A204.1 (cell line): ENCODE measurements at regions not wholly inside any gene's neighbourhood (a gene's known extent, or its start where the extent isn't known, plus 50 kb on each side); places are given as distances from the start of the nearest gene placed in this dataset.

Source experiments
- FAIRE-seq: peaks from 2 replicates; lab custom pipeline; 2012; peaks lifted over from hg19 to GRCh38; lab: Jason Lieb, UNC

DNA sequence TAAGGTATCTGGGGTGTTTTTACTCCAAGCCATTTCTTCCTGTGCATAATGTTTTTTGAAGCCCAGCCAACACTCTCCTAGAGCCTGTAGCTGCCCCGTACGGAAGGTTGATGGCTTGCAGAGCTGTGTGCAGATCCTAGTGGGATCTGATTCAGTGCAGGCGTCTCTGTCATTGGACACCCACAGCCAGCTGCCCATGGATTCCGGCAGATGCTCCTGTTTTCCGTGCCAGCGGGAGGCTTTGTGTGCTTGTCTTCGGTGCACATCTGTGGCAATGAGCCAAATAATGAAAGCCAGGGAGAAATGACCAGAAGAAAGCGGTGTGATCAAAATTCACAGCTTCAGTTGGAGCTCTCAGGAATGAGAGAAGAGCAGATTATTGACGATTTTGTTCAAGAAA, 426.4 kb downstream of the TYW1 start:
- no peak for FAIRE-seq

DNA sequence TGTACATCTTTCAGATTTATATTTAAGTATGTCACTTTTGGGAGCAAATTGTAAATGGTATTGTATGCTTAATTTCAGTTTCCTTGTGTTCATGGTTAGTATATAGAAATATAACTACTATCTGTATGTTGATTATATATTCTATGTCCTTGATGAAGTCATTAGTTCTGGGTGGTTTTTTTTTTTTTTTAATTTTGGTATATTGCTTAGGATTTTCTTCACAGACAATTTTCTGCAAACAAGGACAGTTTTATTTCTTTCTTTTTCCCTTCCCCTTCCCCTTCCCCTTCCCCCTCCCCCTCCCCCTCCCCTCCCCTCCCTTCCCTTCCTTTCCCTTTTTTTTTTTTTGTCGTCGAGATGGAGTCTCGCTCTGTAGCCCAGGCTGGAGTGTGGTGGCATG, 430.0 kb downstream of the TYW1 start:
- no peak for FAIRE-seq

DNA sequence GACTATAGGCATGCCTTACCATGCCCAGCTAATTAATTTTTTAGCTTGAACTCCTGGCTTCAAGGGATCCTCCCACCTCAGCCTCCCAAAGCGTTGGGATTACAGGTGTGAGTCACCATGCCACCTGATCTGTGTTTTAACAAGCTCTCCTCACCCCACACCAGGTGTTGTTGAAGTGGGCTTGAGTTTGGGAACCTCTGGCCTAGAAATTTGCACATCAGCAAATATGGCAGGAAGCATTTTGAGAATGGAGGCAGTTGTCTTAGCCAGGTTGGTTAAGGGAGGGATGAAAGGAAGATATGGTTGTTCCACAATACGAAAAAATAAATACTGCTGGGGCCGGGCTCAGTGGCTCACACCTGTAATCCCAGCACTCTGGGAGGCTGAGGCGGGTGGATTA, 433.1 kb downstream of the TYW1 start:
- no peak for FAIRE-seq

DNA sequence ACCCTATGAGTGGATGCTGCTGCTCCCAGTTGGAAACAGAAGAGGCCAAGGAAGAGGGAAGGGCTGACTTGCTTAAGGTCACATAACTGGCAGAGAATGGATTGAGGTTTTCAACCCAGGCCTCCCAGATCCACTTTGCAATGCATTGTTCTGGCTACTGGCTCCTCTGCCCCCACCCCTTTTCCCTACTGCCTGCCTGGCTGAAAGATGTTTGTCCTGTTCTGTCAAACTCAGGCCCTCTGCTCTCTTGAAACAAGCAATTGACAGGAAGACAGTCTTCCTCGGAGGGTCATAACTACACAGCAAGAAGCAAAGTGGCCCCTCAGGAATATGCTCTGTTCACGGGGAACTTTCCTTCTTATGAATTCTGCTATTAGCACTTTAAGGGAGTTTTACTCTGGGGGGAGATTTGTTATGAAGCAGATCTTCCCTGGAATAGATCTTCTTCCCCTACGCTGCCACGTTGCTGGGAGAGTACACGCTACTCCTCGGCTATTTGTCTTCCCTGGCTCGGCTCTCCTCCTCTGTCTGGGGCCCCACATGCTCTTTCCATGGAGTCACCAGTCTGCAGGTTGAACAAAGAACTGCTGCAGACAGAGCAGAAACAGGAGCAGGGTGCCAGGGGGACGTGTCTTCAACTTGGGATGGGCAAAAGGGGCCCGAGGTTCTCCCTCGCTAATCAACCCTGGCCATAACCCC, 436.1 kb downstream of the TYW1 start:
- FAIRE-seq = no peak

DNA sequence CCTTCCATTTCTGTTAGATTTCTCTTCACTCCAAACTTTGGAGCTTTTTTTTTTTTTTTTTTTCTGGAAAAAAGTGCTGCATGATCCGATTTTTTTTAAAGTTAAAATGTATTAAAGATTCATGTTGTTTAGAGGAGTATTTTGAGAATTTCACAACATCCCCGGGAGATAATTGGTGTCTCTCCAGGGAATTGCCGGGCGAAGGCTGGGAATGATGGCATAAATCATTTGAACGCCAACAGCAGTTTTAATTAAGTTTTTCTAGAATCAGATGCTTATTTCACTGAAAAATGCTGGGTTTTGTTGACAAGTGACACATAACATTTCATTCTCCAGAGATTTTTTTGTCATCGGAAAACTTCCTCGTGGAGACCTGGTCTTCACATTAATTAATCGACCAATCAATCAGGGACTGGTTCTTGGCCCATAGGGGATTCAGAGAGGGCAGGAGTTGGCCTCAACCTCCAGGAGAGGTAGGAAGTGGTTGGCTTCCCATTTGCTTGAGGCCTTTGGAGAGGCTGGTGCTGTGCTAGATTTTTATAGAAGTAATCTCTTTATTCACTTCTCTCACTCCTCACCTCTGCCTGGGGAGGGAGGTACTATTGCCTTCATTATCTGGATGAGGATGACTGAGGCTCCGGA, 439.4 kb downstream of the TYW1 start:
- FAIRE-seq = no peak

DNA sequence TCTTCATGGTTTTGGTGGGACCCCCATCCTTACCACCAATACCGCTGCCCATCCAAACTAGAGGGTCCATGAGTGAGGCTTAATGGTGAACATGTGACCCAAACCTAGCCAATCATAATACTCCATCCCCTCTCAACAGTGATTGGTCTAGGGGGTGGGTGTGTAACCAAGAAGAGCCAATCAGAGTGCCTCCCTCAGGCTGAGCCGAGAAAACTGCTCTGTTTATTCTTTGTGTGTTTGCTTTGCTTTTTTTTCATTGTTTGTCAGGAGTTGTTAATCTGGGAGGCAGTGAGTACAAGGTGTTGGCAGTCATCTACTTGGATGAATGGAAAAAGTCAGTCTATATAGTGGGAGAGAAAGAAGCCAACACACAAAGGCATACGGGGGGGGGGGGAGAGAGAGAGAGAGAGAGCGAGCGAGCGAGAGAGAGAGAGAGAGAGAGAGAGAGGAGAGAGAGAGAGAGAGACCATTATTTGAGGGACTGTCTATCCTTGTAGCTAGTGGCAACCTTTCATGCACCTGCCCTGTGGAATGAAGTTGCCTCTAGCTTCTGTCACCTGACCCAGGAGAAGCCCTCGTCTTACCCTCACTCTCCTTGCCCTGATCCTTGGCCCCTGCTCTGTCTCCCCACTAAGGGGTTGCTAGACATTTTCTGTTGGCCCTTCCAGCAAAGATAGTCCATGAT, 441.7 kb downstream of the TYW1 start:
- no peak for FAIRE-seq

DNA sequence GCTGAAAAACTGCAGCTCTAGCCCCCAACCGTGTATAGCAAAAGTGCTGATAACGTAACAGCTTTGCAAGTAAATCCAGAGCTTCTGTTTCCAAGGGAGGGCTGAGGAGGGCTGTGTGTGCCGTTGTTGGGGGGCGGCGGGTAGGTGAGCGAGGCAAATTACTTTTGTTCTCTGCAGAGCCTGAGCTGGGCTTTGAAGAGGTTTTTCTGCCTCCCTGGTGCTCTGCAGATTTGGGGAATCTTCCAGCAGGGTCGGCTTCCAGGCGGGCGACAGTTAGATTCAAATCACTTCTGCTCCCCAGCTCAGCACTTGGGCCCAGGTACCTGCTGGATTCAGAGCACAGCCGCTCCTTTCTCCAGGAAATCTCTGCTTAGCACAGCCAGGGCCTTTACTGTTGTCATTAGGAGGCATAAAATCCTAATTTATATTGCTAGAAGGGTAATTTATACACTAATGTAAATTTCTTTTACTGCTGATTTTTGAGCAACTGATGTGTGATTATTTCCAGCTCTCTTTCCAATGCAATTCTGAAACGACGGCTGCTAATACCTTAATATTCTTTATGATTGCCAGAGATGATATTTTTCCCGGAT, 442.4 kb downstream of the TYW1 start:
- no peak for FAIRE-seq

DNA sequence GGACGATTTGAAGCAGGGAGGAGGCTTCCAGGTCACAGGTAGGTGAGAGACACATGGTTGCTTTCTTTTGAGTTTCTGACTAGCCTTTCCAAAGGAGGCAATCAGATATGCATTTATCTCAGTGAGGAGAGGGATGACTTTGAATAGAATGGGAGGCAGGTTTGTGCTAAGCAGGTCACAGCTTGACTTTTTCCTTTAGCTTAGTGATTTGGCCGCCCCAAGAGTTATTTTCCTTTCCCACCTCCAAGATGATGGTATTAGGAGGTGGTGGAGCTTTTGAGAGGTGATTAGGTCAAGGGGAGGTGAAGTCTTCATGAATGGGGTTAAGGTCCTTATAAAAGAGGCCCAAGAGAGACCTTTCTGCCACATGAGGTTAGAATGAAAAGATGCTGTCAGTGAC, 443.7 kb downstream of the TYW1 start:
- FAIRE-seq = no peak

DNA sequence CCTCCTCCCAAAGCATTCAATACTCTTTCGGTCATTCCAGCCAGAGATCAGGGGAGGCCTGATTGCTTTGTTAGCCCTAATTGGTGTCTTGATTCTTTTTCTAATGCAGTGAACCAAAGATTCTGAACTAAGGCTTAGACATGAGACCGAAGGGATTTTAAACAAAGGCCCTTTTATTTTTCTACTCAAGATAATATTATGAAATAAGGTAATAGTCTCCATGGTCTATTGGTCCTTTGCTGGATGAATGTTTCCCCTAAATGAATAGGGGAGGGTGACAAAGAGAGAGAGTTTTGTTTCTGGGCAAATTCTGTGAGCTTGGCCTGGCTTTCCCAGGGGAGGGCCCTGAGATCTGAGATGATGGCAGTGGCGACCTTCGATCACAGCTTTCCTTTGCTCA, 449.1 kb downstream of the TYW1 start:
- no peak for FAIRE-seq

DNA sequence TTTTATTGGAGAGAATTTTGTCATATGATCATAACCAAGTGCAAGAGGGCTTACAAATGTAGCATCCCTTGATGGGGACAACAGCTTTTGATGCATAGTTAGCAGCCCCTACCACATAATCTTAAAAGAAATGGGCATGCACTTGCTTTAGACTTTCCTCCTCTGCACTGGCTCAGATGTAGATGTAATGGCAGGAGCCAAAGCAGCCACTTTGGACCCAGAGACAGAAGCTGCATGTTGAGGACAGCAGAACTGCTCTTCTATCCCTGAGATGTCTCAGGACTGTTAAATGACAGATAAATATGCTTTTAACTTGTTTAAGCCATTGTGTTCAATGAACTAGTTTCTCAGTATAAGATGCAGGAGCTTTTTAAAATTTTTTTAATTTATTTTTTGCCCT, 450.7 kb downstream of the TYW1 start:
- FAIRE-seq = no peak

DNA sequence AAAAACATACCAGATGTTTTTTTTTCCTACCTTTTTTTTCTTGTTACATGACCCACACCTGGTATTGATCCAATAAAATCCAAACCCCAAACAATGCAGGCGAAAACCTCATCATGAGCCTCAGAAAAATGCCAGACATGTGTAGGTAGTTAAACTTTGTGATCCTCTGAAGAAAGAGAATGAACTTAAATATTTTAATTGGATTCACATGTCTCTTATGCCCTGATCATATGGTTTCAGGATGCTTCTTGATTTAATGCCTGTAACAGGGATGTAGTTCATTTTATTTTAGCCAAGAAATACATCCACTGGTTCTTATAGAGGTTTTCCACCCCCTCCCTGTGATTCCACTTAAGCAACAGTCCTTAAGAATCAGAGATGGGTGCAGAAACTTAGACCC, 451.6 kb downstream of the TYW1 start:
- no peak for FAIRE-seq

DNA sequence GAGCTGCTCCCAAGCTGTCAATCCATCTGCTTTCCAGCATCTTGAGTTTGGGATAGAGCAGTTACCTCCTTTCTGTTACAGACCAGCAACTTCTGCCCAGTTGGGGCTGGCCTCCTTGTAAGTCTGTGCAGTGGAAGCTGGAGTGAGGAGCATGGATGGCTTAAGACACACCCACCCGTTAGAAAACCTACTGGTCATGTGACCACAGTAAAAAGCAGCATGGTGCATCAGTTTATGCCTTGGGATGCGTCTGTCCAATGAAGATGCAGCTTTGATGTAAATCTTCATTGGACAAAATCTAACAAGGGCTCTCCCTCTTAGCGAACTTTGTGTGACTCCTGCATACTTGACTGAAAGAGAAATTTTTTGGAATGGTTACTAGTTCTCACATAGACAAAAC, 453.5 kb downstream of the TYW1 start:
- FAIRE-seq = no peak

DNA sequence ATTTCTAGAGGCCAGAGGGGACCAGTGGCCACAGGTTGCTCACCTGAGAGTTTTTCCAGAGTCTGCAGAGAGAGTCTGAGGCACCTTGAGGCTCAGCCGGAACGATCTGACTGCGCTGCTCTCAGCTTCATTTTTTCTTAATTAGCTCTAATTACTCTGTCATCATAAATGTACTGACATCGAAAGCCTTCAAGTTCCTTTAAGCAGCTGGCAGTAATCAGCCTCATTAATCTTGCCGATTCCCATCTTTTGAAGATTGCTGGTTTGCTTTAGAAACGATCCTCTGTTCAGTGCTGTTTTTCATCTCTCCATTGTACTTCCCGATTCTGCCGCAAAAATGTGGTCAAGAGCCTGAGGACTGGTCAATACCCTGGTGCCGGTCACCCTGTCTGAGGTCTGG, 454.7 kb downstream of the TYW1 start:
- FAIRE-seq = no peak

DNA sequence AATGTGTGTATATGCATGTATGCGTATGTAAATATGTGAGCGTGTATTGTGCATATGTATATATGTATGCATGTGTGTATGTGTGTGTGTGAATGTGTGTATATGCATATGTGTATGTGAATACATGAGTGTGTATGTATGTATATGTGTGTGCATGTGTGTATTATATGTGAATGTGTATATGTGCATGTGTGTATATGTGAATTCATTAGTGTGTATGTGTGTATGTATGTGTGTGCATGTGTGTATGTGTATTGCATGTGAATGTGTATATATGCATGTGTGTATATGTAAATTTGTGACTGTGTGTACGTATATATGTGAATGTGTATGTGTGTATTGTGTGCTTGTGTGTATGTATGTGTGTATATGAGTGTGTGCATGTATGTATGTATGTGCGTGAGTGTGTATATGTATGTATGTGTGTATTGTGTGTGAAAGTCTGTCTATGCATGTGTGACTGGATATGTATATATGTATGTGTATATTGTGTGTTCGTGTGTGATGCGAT, 455.9 kb downstream of the TYW1 start:
- FAIRE-seq = no peak

DNA sequence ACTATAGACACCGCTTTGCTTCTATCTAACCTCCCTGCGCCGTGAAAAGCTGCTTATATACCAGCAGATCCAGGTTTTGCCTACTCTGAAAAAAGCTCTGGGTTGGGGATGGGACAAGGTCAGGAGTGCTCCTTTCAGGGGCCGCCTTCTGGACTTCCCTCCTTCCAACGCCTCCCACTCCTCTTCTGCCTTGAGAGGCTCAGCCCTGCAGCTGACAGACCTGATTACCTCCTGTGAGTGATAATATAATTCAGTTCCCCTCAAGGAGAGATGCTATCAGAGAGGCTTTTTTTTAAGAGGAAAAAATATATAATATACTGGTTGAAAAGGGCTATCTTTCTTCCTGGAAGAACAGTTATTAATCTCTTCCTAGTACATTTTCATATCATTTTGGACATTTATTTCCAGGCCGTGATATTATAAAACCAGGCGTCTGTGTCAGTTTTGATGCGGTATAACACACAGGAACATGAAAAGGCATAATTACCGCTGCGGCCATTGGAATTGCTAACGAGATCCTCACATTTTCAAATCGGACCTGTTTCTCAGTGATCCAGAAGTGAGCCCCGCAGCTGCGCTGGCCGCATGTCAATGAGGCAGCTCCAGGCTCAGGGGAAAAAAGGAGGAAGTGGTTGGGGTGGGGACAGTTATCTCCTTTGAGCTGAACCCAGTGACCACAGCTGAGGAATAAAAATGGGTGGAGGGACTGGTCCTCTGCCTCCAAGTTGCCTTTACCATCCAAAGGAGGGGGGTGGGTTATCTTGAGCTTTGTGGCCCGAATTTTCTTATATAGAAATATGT, 457.1 kb downstream of the TYW1 start:
- no peak for FAIRE-seq

DNA sequence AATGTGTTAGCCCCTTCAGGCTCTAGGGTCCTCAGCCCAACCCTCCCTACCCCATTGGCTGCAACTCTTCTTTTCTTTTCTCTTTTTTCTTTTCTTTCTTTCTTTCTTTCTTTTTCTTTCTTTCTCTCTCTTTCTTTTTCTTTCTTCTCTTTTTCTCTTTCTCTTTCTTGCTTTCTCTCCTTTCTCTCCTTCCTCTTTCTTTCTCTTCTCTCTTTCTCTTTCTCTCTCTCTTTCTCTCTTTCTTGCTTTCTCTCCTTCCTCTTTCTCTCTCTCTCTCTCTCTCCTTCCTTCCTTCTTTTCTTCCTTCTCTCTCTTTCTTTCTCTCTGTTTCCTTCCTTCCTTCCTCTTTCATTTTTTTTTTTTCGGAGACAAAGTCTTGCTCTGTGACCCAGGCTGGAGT, 458.9 kb downstream of the TYW1 start:
- FAIRE-seq = no peak

DNA sequence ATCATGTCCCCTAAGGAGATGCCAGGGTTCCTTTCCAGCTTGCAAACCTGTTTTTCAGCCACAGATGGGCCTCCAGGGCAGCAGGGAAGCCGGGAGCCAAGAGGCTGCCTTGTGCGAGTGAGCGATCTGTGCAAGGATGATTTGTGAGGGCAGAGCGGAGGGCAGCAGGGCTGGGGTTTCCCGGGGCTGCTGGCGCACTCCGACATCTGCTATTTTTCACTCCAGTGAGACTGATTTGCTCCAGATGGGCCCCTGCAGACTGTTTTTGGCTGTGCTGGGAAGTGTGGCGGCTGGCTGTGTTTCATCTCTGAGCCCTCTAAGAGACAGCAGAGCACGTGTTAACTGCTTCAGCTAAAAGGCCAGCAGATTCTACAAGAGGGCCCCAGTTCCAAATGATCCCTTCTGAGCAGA, 466.2 kb downstream of the TYW1 start:
- no peak for FAIRE-seq

DNA sequence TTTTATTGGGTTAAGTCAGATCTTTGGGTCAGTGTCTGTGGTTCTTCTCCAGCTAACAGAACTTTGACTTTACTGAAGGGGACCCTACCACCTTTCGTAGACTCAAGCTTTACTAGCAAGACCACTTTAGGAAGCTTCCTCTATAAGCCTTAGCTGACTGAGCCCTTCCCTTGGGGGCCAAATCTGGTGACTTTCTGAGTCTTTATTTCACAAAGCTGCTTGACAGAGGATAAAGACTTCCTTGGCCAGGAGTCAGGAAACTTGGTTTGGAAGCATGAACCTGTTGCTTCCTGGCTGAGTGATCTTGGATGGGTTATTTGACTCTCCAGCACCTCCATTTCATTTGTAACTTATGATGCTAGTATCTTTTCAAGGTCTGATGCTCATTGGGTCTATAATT, 466.7 kb downstream of the TYW1 start:
- FAIRE-seq = no peak

DNA sequence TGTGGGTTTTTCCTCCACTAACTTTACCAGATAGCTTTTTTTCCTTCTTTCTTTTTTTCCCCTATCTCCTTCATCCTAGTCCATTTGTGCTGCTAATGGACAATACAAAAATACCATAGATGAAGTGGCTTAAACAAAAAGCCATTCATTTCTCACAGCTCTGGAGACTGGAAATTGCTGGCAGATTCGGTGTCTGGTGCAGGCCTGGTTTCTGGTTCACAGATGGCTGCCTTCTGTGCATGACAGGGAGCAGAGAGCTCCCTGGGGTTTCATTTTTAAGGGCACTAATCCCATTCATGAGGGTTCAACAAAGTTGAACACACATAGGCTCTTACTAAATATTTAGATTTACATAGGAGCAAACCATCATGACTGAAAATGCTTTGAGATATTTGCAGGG, 467.4 kb downstream of the TYW1 start:
- no peak for FAIRE-seq

DNA sequence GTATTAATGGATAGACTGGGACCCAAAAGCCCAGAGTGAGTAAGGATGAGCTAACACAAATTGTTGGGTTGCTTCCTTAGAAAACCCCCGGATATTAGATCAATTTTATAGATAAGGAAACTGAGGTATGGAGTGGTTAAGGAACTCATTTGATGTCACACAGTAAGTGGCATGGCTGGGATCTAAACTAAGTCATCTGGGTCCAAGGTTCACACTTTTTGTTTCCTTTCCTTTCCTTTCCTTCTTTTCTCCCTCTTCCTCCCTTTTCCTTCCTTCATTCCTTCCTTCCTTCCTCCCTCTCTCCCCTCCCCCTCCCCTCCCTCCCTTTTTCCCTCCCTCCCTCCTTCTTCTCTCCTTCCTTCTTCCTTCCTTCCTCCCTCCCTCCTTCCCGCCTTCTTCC, 469.5 kb downstream of the TYW1 start:
- FAIRE-seq = no peak

DNA sequence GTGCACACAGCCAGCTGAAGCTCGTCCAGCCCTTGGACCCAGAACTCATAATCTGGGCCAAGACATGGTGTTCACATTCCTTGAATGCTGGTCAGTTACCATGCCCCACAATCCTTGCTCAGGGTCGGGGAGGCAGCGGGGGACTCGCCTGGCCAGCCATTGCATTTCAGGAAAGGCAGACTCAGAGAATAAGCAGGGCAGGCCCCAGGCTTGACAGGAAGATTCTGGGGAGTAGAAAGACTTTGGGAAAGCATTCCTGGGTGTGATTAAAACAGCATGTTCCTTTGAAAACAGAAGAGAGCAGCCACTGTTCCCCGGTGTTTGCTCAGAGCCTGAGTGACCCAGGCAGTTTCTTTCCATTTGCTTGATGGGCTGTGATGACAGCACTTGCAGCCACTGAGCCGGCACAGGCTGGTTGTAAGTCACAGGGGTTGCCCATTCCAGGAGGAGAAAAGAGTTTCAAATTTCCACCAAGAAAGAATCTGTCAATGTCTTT, 473.7 kb downstream of the TYW1 start:
- no peak for FAIRE-seq

DNA sequence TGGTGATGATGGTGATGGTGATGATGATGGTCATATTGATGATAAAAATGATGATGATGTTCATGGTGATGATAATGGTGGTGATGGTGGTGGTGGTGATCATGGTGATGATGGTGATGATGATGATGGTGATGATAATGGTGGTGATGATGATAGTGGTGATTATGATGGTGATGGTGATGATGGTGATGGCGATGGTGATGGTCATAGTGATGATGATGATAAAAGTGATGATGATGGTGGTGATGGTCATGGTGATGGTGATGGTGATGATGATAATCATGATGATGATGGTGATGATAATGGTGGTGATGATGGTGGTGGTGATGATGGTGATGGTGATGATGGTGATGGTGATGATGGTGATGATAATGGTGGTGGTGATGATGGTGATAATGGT, 478.7 kb downstream of the TYW1 start:
- FAIRE-seq = no peak
